Nephron (organoid): ENCODE measurements at regions not wholly inside any gene's neighbourhood (a gene's known extent, or its start where the extent isn't known, plus 50 kb on each side); places are given as distances from the start of the nearest gene placed in this dataset.
A peak's percentile ranks its signal among the peaks of the same experiment; 100 is the strongest.

Source experiments
- H3K27ac Mint-ChIP-seq, 3 experiments: 2 replicates each; pipeline ENCODE4 v1.8.0; 2020; ENCODE audit warnings: mixed read lengths in 3 of 3, mild to moderate bottlenecking in 2 of 3, moderate library complexity in 1 of 3
- H3K27me3 Mint-ChIP-seq: 2 replicates; pipeline ENCODE4 v1.8.0; 2021; ENCODE audit warnings: low read depth, mild to moderate bottlenecking, moderate library complexity, mixed read lengths
- H3K36me3 Mint-ChIP-seq: 2 replicates; pipeline ENCODE4 v1.8.0; 2020; ENCODE audit warnings: low read depth, mixed read lengths
- H3K4me1 Mint-ChIP-seq: 2 replicates; pipeline ENCODE4 v1.8.0; 2020; ENCODE audit warnings: mixed read lengths
- H3K4me3 Mint-ChIP-seq, 3 experiments: 2 replicates each; pipeline ENCODE4 v1.8.0; 2020; ENCODE audit warnings: mild to moderate bottlenecking in 3 of 3, mixed read lengths in 3 of 3, moderate library complexity in 2 of 3
- H3K9me3 Mint-ChIP-seq: 2 replicates; pipeline ENCODE4 v1.8.0; 2020; ENCODE audit warnings: mixed read lengths
- TF ChIP-seq, protein P1 (sequence below), 3 experiments: fragments of 200-600 bp; sonication (generic); IDR thresholded peaks; one replicate each; pipeline ENCODE4 v1.5.0; 2021; ENCODE audit warnings: antibody characterized with exemption in 3 of 3; ENCODE audit not compliant: unreplicated experiment in 3 of 3

- Mint-ChIP-seq H3K4me1 (peaks cover 39% of the 10 kb centered on the region), H3K27me3 (peaks cover 47% of the 10 kb centered on the region), H3K9me3 (no peaks in the 10 kb centered on the region), H3K4me3 (no peak overlapping the region), H3K27ac (no peak overlapping the region), H3K36me3 (no peaks in the 10 kb centered on the region)
- TF ChIP-seq, protein P1, sequence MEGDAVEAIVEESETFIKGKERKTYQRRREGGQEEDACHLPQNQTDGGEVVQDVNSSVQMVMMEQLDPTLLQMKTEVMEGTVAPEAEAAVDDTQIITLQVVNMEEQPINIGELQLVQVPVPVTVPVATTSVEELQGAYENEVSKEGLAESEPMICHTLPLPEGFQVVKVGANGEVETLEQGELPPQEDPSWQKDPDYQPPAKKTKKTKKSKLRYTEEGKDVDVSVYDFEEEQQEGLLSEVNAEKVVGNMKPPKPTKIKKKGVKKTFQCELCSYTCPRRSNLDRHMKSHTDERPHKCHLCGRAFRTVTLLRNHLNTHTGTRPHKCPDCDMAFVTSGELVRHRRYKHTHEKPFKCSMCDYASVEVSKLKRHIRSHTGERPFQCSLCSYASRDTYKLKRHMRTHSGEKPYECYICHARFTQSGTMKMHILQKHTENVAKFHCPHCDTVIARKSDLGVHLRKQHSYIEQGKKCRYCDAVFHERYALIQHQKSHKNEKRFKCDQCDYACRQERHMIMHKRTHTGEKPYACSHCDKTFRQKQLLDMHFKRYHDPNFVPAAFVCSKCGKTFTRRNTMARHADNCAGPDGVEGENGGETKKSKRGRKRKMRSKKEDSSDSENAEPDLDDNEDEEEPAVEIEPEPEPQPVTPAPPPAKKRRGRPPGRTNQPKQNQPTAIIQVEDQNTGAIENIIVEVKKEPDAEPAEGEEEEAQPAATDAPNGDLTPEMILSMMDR (IDR thresholded peaks at IDR 0.05; ENCODE audit: unreplicated experiment in 3 of 3), result no peak
These were observed 212.8 kb upstream of the SOX11 start for GRCh38 chr2:5479265-5479928.

DNA sequence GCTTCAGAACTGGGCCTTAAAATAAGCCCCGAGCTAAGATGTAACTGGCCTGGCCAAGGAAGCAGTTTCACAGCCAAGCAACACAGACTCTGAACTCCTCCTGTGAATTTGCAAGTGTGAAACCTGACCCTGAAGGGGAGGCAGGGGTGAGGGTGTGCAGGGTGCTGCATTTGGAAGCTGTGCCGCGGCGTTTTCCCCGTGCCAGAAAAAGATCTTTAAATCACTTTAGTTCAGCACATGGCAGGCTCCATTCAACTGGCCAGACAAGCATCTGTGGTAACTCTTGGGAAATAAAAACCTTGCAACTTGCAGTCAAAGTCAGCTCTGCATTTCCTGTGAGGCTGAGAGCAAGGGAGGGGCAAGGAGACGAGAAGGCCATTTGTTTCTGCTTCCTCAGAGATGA lies 209.3 kb upstream of the SOX11 start:
- peak overlapping the region; percentile 35 to 54 (median 45) for H3K4me3 Mint-ChIP-seq
- H3K36me3 Mint-ChIP-seq, result no peaks in the 10 kb centered on the region
- peaks cover 5% of the 10 kb centered on the region for H3K9me3 Mint-ChIP-seq
- H3K27me3 Mint-ChIP-seq, result peaks cover 43% of the 10 kb centered on the region
- peak overlapping the region; percentile 46 to 78 (median 52) for H3K27ac Mint-ChIP-seq
- TF ChIP-seq, protein P1 (IDR thresholded peaks at IDR 0.05; ENCODE audit: unreplicated experiment in 3 of 3), result no peak
- H3K4me1 Mint-ChIP-seq, result peaks cover 31% of the 10 kb centered on the region

DNA sequence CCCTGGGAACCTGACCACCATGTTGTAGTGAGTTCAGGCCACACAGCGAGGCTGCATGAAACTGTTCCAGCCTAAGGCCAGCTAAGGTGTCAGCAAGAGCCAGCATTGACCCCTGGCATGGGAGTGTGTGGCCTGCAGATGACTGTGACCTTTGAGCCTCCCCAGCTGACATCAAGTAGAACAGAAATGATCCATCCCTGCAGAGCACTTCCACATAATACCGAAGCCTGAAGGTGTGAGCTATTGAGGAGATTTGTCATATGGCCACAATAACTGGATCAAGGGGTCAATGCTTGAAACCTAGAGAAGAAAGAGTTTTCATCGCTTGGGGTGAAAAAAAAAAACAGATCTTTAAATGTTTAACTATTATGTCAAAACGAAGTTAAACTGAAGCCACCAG lies 207.3 kb upstream of the SOX11 start:
- peaks cover 5% of the 10 kb centered on the region for H3K9me3 Mint-ChIP-seq
- H3K4me3 Mint-ChIP-seq, result no peak overlapping the region

DNA sequence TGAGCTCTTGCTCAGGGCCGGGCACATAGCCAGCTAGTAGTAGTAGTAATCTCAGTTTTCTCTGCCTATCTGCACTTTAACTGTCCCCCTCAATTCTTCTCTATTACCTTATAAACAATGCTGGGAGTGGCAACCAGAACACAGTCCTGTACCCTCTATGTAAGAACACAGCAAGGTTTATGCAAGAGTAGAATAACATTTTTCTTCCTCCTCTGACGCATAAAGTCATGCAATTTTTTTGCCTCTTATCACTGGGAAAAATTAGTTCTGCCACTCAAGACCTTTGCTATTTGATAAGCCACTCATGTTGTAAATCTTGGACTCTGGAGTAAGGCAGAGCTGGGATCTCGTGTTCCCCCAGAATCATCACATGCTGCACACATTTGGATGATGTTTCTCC lies 200.7 kb upstream of the SOX11 start:
- TF ChIP-seq, protein P1 (IDR thresholded peaks at IDR 0.05; ENCODE audit: unreplicated experiment in 3 of 3), result no peak
- H3K27ac Mint-ChIP-seq, result no peak overlapping the region

More for the DNA sequence above, 207.3 kb upstream of the SOX11 start:
- TF ChIP-seq, protein P1 (IDR thresholded peaks at IDR 0.05; ENCODE audit: unreplicated experiment in 3 of 3), result no peak
- no peak overlapping the region for H3K27ac Mint-ChIP-seq
- H3K4me1 Mint-ChIP-seq, result peaks cover 25% of the 10 kb centered on the region
- peaks cover 33% of the 10 kb centered on the region for H3K27me3 Mint-ChIP-seq
- no peaks in the 10 kb centered on the region for H3K36me3 Mint-ChIP-seq

DNA sequence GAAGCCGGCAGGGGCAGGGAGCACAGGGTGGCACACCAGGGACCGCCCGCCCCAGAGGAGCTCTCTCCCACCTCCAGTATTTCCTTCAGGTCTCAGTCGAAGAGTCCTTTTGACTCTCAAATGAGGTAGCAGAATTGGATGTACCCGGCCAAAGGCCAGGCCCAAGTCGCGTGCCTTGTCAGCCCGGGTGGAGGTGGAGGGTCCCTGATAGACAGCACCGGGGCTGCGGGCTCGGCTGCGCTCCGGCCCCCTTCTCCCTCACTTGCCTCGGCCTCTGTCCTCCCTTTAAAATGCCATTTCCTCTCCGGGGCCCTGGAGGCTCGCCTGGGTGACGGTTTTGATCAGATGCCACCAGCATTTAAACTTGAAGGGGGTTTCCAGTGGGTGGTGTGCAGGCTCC lies 198.9 kb upstream of the SOX11 start:
- TF ChIP-seq, protein P1 (IDR thresholded peaks at IDR 0.05; ENCODE audit: unreplicated experiment in 3 of 3), result no peak
- no peak overlapping the region for H3K27ac Mint-ChIP-seq
- H3K36me3 Mint-ChIP-seq, result no peaks in the 10 kb centered on the region
- no peak overlapping the region for H3K4me3 Mint-ChIP-seq
- peaks cover 25% of the 10 kb centered on the region for H3K27me3 Mint-ChIP-seq
- no peaks in the 10 kb centered on the region for H3K9me3 Mint-ChIP-seq
- peaks cover 4% of the 10 kb centered on the region for H3K4me1 Mint-ChIP-seq

More for the DNA sequence above, 200.7 kb upstream of the SOX11 start:
- H3K4me3 Mint-ChIP-seq, result no peak overlapping the region
- H3K36me3 Mint-ChIP-seq, result no peaks in the 10 kb centered on the region
- H3K27me3 Mint-ChIP-seq, result peaks cover 40% of the 10 kb centered on the region
- H3K4me1 Mint-ChIP-seq, result peaks cover 4% of the 10 kb centered on the region
- H3K9me3 Mint-ChIP-seq, result peaks cover 4% of the 10 kb centered on the region

DNA sequence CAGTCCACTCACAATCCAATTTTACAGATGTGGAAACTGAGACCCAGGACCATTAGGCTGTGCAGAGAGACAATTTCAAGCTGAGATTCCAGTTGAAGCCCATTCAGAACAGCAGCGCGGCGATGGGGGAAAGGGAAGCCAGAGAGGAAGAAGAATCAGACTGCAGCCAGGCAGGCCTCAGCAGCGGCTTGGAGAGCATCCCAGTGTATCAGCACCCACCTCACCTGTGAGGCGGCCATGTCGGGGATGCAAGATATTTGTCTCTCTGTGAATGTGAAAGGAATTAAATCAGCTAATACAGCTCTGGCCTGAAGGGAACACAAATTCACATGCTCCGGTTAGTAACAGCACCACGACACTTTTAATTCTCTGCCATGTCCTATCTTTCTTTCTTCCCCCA lies 198.0 kb upstream of the SOX11 start:
- Mint-ChIP-seq H3K4me1 (peaks cover 4% of the 10 kb centered on the region), H3K27me3 (peaks cover 28% of the 10 kb centered on the region)

More for the DNA sequence above, 198.0 kb upstream of the SOX11 start:
- no peak overlapping the region for H3K4me3 Mint-ChIP-seq
- H3K9me3 Mint-ChIP-seq, result no peaks in the 10 kb centered on the region
- TF ChIP-seq, protein P1 (IDR thresholded peaks at IDR 0.05; ENCODE audit: unreplicated experiment in 3 of 3), result no peak
- H3K27ac Mint-ChIP-seq, result no peak overlapping the region
- no peaks in the 10 kb centered on the region for H3K36me3 Mint-ChIP-seq
